ENCODE measurements at regions not wholly inside any gene's neighbourhood (a gene's known extent, or its start where the extent isn't known, plus 50 kb on each side); places are given as distances from the start of the nearest gene placed in this dataset.

- no peak for TF ChIP-seq BCL11A (IDR thresholded peaks at IDR 0.05; ENCODE audit: low read depth in 2 of 2, low read length in 2 of 2)
- no peak for TF ChIP-seq ATF3 (IDR thresholded peaks at IDR 0.05; ENCODE audit: insufficient read depth, low read depth, low read length)
- TF ChIP-seq SIN3A (conservative IDR thresholded peaks at IDR 0.05 in 1 of 2, IDR thresholded peaks at IDR 0.05 in 1 of 2; ENCODE audit: low read depth in 1 of 2, low read length in 2 of 2): no peak
- no peak for TF ChIP-seq ATF2 (IDR thresholded peaks at IDR 0.05; ENCODE audit: low read length)
- TF ChIP-seq CREB1 (IDR thresholded peaks at IDR 0.05): no peak
- TF ChIP-seq KDM4A (IDR thresholded peaks at IDR 0.05; ENCODE audit: low read depth, low read length, severe bottlenecking): no peak
- TF ChIP-seq SAP30 (IDR thresholded peaks at IDR 0.05; ENCODE audit: insufficient read depth, insufficient replicate concordance, low read length): no peak
Observed at GRCh38 chr9:89842267-89842768, 237.5 kb downstream of the GADD45G start.

All from H1 (cell line).